ENCODE measurements at regions not wholly inside any gene's neighbourhood (a gene's known extent, or its start where the extent isn't known, plus 50 kb on each side); places are given as distances from the start of the nearest gene placed in this dataset.

GRCh38 chr5:135100011-135100410 lies 66.0 kb upstream of the PITX1 start:
- TF ChIP-seq CTCF (IDR thresholded peaks at IDR 0.05; ENCODE audit: low read depth, low read length, poor library complexity, severe bottlenecking) (no peak), EZH2phosphoT487 (IDR thresholded peaks at IDR 0.05; ENCODE audit: borderline replicate concordance, low read length) (no peak)
